GM10248 (cell line): ENCODE measurements at regions not wholly inside any gene's neighbourhood (a gene's known extent, or its start where the extent isn't known, plus 50 kb on each side); places are given as distances from the start of the nearest gene placed in this dataset.

ENCODE experiments used
- CTCF ChIA-PET: fragments of 300-600 bp; sonication (Branson Sonifier 250); formaldehyde crosslinking; extraction: SDS; loops from one replicate; lab custom pipeline; 2021; ENCODE audit warnings: antibody characterized with exemption; lab: Yijun Ruan, JAX
- POLR2A ChIA-PET: fragments of 350-650 bp; sonication (Branson Sonifier 250); formaldehyde crosslinking; extraction: SDS; loops from one replicate; lab custom pipeline; 2020; ENCODE audit warnings: antibody characterized with exemption; lab: Yijun Ruan, JAX
- DNase-seq: peaks from one replicate; pipeline ENCODE4 v3.0.0; 2012; ENCODE audit errors: extremely low spot score
- CTCF ChIP-seq: IDR thresholded peaks from 2 replicates; pipeline ENCODE4 v1.5.1; 2012; ENCODE audit warnings: mild to moderate bottlenecking, low read depth; ENCODE audit errors: extremely low read depth, missing control alignments, control extremely low read depth

GRCh38 chr18:45207328-45207727 lies 407.9 kb upstream of the SLC14A2 start:
- TF ChIP-seq CTCF = no peak
- CTCF ChIA-PET = interaction anchor here (1.0 to 1.5 kb wide), 3 partner anchors 9 to 529 kb away, joined by 3 read pairs; no protein-coding TSS in a partner anchor
- no peak for DNase-seq
- POLR2A ChIA-PET = no interaction called here

GRCh38 chr18:45208164-45208563 lies 407.1 kb upstream of the SLC14A2 start:
- CTCF ChIA-PET = interaction anchor here (1.1 to 1.5 kb wide), 2 partner anchors 8 to 529 kb away, joined by 3 read pairs; no protein-coding TSS in a partner anchor
- no peak for TF ChIP-seq CTCF
- DNase-seq = no peak
- POLR2A ChIA-PET = no interaction called here

GRCh38 chr18:45212181-45213039 lies 402.9 kb upstream of the SLC14A2 start:
- POLR2A ChIA-PET = no interaction called here
- CTCF ChIA-PET = interaction anchor here (0.5 to 3.2 kb wide), 102 partner anchors 9 to 1590 kb away, joined by 3 to 50 read pairs (median 4); no protein-coding TSS in a partner anchor
- TF ChIP-seq CTCF = peak; percentile 95
- DNase-seq = peak; percentile 59

GRCh38 chr18:45213040-45213333 lies 402.3 kb upstream of the SLC14A2 start:
- no peak for DNase-seq
- no peak for TF ChIP-seq CTCF
- ChIA-PET POLR2A (no interaction called here), CTCF (interaction anchor here (0.5 to 3.2 kb wide), 95 partner anchors 9 to 1591 kb away, joined by 3 to 50 read pairs (median 4); no protein-coding TSS in a partner anchor)

- ChIA-PET CTCF (interaction anchor here (0.8 to 1.5 kb wide), 2 partner anchors 166 to 578 kb away, joined by 3 read pairs; no protein-coding TSS in a partner anchor), POLR2A (no interaction called here)
- DNase-seq = no peak
- no peak for TF ChIP-seq CTCF
Measured at GRCh38 chr18:45218436-45218835, 396.8 kb upstream of the SLC14A2 start.

- ChIA-PET POLR2A (no interaction called here), CTCF (interaction anchor here (3.5 kb wide), 1 partner anchor 9 kb away, joined by 21 read pairs; no protein-coding TSS in a partner anchor)
- no peak for DNase-seq
- TF ChIP-seq CTCF = no peak
Measured at GRCh38 chr18:45221363-45221762, 393.9 kb upstream of the SLC14A2 start.
